Adipocyte (in vitro differentiated cells): ENCODE measurements at regions not wholly inside any gene's neighbourhood (a gene's known extent, or its start where the extent isn't known, plus 50 kb on each side); places are given as distances from the start of the nearest gene placed in this dataset.

ENCODE experiments used
- DNase-seq: peaks from one replicate; pipeline ENCODE4 v3.0.0-alpha.2; 2015; ENCODE audit warnings: low read depth
- H3K27me3 ChIP-seq: replicated peaks from 2 replicates; pipeline ENCODE4 v1.7.0; 2013; ENCODE audit warnings: mild to moderate bottlenecking, low read length, moderate library complexity; ENCODE audit not compliant: control insufficient read depth, insufficient read depth
- H3K36me3 ChIP-seq: 2 replicates; pipeline ENCODE4 v1.7.0; 2013; ENCODE audit warnings: low read length, mild to moderate bottlenecking, moderate library complexity; ENCODE audit not compliant: control insufficient read depth, insufficient read depth, severe bottlenecking
- H3K4me1 ChIP-seq: 2 replicates; pipeline ENCODE4 v1.7.0; 2013; ENCODE audit warnings: mild to moderate bottlenecking, low read length, moderate library complexity; ENCODE audit not compliant: control insufficient read depth, insufficient read depth
- H3K4me3 ChIP-seq: 2 replicates; pipeline ENCODE4 v1.7.0; 2013; ENCODE audit warnings: mild to moderate bottlenecking, low read length, moderate library complexity
- H3K9ac ChIP-seq: 2 replicates; pipeline ENCODE4 v1.7.0; 2013; ENCODE audit warnings: mild to moderate bottlenecking, low read length, moderate library complexity
- H3K9me3 ChIP-seq: 2 replicates; pipeline ENCODE4 v1.7.0; 2013; ENCODE audit warnings: mild to moderate bottlenecking, low read length, moderate library complexity; ENCODE audit not compliant: control insufficient read depth

GRCh38 chr2:239663364-239663924, 262.6 kb upstream of the HDAC4 start:
- H3K36me3 ChIP-seq = no peaks in the 10 kb centered on the region
- peaks cover 40% of the 10 kb centered on the region for H3K27me3 ChIP-seq
- H3K4me3 ChIP-seq = no peak overlapping the region
- no peaks in the 10 kb centered on the region for H3K9me3 ChIP-seq
- DNase-seq = no peak
- H3K9ac ChIP-seq = no peak overlapping the region
- no peaks in the 10 kb centered on the region for H3K4me1 ChIP-seq

- DNase-seq = no peak
- no peaks in the 10 kb centered on the region for H3K36me3 ChIP-seq
- H3K9me3 ChIP-seq = no peaks in the 10 kb centered on the region
- H3K4me1 ChIP-seq = no peaks in the 10 kb centered on the region
- H3K9ac ChIP-seq = no peak overlapping the region
- peaks cover 40% of the 10 kb centered on the region for H3K27me3 ChIP-seq
- no peak overlapping the region for H3K4me3 ChIP-seq
Measured at GRCh38 chr2:239662413-239663120, 261.7 kb upstream of the HDAC4 start.

- Histone ChIP-seq H3K9me3 (no peaks in the 10 kb centered on the region), H3K4me3 (no peak overlapping the region), H3K36me3 (no peaks in the 10 kb centered on the region), H3K4me1 (no peaks in the 10 kb centered on the region), H3K27me3 (peaks cover 40% of the 10 kb centered on the region), H3K9ac (no peak overlapping the region)
- no peak for DNase-seq
Measured at GRCh38 chr2:239661334-239662312, 260.8 kb upstream of the HDAC4 start.

- H3K9me3 ChIP-seq = no peaks in the 10 kb centered on the region
- no peaks in the 10 kb centered on the region for H3K36me3 ChIP-seq
- peaks cover 40% of the 10 kb centered on the region for H3K27me3 ChIP-seq
- no peak for DNase-seq
- no peak overlapping the region for H3K4me3 ChIP-seq
- H3K4me1 ChIP-seq = no peaks in the 10 kb centered on the region
- H3K9ac ChIP-seq = no peak overlapping the region
Measured at GRCh38 chr2:239660390-239661230, 259.8 kb upstream of the HDAC4 start.

GRCh38 chr2:239657992-239658391, 257.2 kb upstream of the HDAC4 start:
- no peaks in the 10 kb centered on the region for H3K36me3 ChIP-seq
- H3K9ac ChIP-seq = no peak overlapping the region
- no peak for DNase-seq
- H3K4me3 ChIP-seq = no peak overlapping the region
- peaks cover 34% of the 10 kb centered on the region for H3K27me3 ChIP-seq
- no peaks in the 10 kb centered on the region for H3K9me3 ChIP-seq
- no peaks in the 10 kb centered on the region for H3K4me1 ChIP-seq

GRCh38 chr2:239657236-239657635, 256.4 kb upstream of the HDAC4 start:
- Histone ChIP-seq H3K9me3 (no peaks in the 10 kb centered on the region), H3K27me3 (peaks cover 27% of the 10 kb centered on the region), H3K9ac (no peak overlapping the region), H3K36me3 (no peaks in the 10 kb centered on the region), H3K4me3 (no peak overlapping the region), H3K4me1 (no peaks in the 10 kb centered on the region)
- DNase-seq = no peak

GRCh38 chr2:239654266-239654665, 253.4 kb upstream of the HDAC4 start:
- no peak for DNase-seq
- no peaks in the 10 kb centered on the region for H3K4me1 ChIP-seq
- H3K36me3 ChIP-seq = no peaks in the 10 kb centered on the region
- H3K4me3 ChIP-seq = no peak overlapping the region
- H3K27me3 ChIP-seq = peaks cover 7% of the 10 kb centered on the region
- peaks cover 4% of the 10 kb centered on the region for H3K9me3 ChIP-seq
- no peak overlapping the region for H3K9ac ChIP-seq

- no peaks in the 10 kb centered on the region for H3K36me3 ChIP-seq
- no peak for DNase-seq
- H3K9ac ChIP-seq = no peak overlapping the region
- peaks cover 4% of the 10 kb centered on the region for H3K9me3 ChIP-seq
- peaks cover 17% of the 10 kb centered on the region for H3K27me3 ChIP-seq
- H3K4me3 ChIP-seq = no peak overlapping the region
- no peaks in the 10 kb centered on the region for H3K4me1 ChIP-seq
Measured at GRCh38 chr2:239651859-239652258, 251.0 kb upstream of the HDAC4 start.

- Histone ChIP-seq H3K4me1 (no peaks in the 10 kb centered on the region), H3K27me3 (peaks cover 17% of the 10 kb centered on the region), H3K4me3 (no peak overlapping the region), H3K9ac (no peak overlapping the region), H3K9me3 (peaks cover 4% of the 10 kb centered on the region), H3K36me3 (no peaks in the 10 kb centered on the region)
- no peak for DNase-seq
Measured at GRCh38 chr2:239650674-239651073, 249.9 kb upstream of the HDAC4 start.

- Histone ChIP-seq H3K27me3 (peaks cover 15% of the 10 kb centered on the region), H3K9me3 (peaks cover 4% of the 10 kb centered on the region), H3K4me3 (no peak overlapping the region), H3K9ac (no peak overlapping the region), H3K4me1 (no peaks in the 10 kb centered on the region), H3K36me3 (no peaks in the 10 kb centered on the region)
- no peak for DNase-seq
Measured at GRCh38 chr2:239649309-239649708, 248.5 kb upstream of the HDAC4 start.
